K562 (cell line): ENCODE measurements at regions not wholly inside any gene's neighbourhood (a gene's known extent, or its start where the extent isn't known, plus 50 kb on each side); places are given as distances from the start of the nearest gene placed in this dataset.

Experiments
- BHLHE40 ChIP-seq: IDR thresholded peaks from 2 replicates; pipeline ENCODE4 v1.6.1; 2011; ENCODE audit warnings: low read length, improper control_type of control experiment
- CBX1 ChIP-seq: sonication (generic); IDR thresholded peaks from 2 replicates; pipeline ENCODE4 v1.6.1; 2016; ENCODE audit warnings: antibody characterized with exemption, low read depth, mild to moderate bottlenecking
- FOXA3 ChIP-seq, 2 experiments: fragments of 450-650 bp in 1 of 2; sonication (generic) in 1 of 2; formaldehyde crosslinking; IDR thresholded peaks in 1 of 2; conservative IDR thresholded peaks in 1 of 2; 2 replicates each; pipeline versions ENCODE4 v1.4.0 to v1.8.0; 2020 to 2022; ENCODE audit warnings: mild to moderate bottlenecking in 2 of 2, missing genetic modification reagents in 1 of 2
- GABPB2 ChIP-seq: fragments of 250-450 bp; sonication (Bioruptor Pico); conservative IDR thresholded peaks from 2 replicates; pipeline ENCODE4 v1.5.1; 2021; ENCODE audit warnings: mild to moderate bottlenecking
- GTF2E2 ChIP-seq: fragments of 200-800 bp; sonication (Bioruptor generic); IDR thresholded peaks from 2 replicates; pipeline ENCODE4 v1.6.1; 2016; ENCODE audit warnings: missing genetic modification characterization, missing compliant biosample characterization
- KLF1 ChIP-seq: fragments of 450-650 bp; IDR thresholded peaks from 2 replicates; pipeline ENCODE4 v1.6.1; 2016; ENCODE audit warnings: missing genetic modification characterization, missing compliant biosample characterization
- OTX1 ChIP-seq: fragments of 450-650 bp; formaldehyde crosslinking; IDR thresholded peaks from 2 replicates; pipeline ENCODE4 v1.4.0; 2022; ENCODE audit warnings: mild to moderate bottlenecking
- PCBP1 ChIP-seq: fragments of 200-400 bp; formaldehyde crosslinking; IDR thresholded peaks from 2 replicates; pipeline ENCODE4 v1.6.1; 2018; ENCODE audit warnings: mild to moderate bottlenecking, low read depth, low read length; ENCODE audit not compliant: poor library complexity, severe bottlenecking
- PHB ChIP-seq: fragments of 250-450 bp; sonication (Bioruptor Pico); IDR thresholded peaks from 2 replicates; pipeline ENCODE4 v1.5.0; 2021
- PML ChIP-seq: IDR thresholded peaks from 2 replicates; pipeline ENCODE4 v1.6.1; 2012; ENCODE audit warnings: low read length, inconsistent platforms
- POLR2B ChIP-seq: fragments of 450-650 bp; IDR thresholded peaks from 2 replicates; pipeline ENCODE4 v1.6.1; 2018; ENCODE audit warnings: low read depth; ENCODE audit not compliant: partially characterized antibody
- SMAD4 ChIP-seq: fragments of 250-450 bp; sonication (Bioruptor Pico); conservative IDR thresholded peaks from 2 replicates; pipeline ENCODE4 v1.8.0; 2021; ENCODE audit warnings: inconsistent platforms, mild to moderate bottlenecking, moderate library complexity
- SUPT5H ChIP-seq: fragments of 450-650 bp; IDR thresholded peaks from 2 replicates; pipeline ENCODE4 v1.6.1; 2016
- TRIM24 ChIP-seq, 2 experiments: fragments of 450-650 bp; IDR thresholded peaks; 2 replicates each; pipeline ENCODE4 v1.6.1; 2016
- ZNF316 ChIP-seq: fragments of 450-650 bp; IDR thresholded peaks from 2 replicates; pipeline ENCODE4 v1.6.1; 2016
- ZNF696 ChIP-seq: fragments of 250-450 bp; sonication (Bioruptor Pico); conservative IDR thresholded peaks from 2 replicates; pipeline ENCODE4 v1.4.0; 2020; ENCODE audit warnings: mild to moderate bottlenecking, moderate library complexity
- TF ChIP-seq, protein P1 (sequence below): fragments of 450-650 bp; IDR thresholded peaks from one replicate; pipeline ENCODE4 v1.6.1; 2018; ENCODE audit warnings: mild to moderate bottlenecking, moderate library complexity; ENCODE audit not compliant: partially characterized antibody
- TF ChIP-seq, protein P2 (sequence below), 3 experiments: fragments of 200-800 bp in 1 of 3; sonication (Bioruptor generic) in 1 of 3; sonication (generic) in 1 of 3; formaldehyde crosslinking in 1 of 3; IDR thresholded peaks; 2 replicates each; pipeline versions ENCODE4 v1.6.1 to v1.8.0; 2016 to 2022; ENCODE audit warnings: mild to moderate bottlenecking in 2 of 3, missing compliant biosample characterization in 2 of 3, missing genetic modification characterization in 2 of 3, missing genetic modification reagents in 1 of 3
- TF ChIP-seq, protein P3 (sequence below): fragments of 150-350 bp; IDR thresholded peaks from 2 replicates; pipeline ENCODE4 v1.6.1; 2014; ENCODE audit warnings: low read depth, mild to moderate bottlenecking, low read length, borderline replicate concordance

DNA sequence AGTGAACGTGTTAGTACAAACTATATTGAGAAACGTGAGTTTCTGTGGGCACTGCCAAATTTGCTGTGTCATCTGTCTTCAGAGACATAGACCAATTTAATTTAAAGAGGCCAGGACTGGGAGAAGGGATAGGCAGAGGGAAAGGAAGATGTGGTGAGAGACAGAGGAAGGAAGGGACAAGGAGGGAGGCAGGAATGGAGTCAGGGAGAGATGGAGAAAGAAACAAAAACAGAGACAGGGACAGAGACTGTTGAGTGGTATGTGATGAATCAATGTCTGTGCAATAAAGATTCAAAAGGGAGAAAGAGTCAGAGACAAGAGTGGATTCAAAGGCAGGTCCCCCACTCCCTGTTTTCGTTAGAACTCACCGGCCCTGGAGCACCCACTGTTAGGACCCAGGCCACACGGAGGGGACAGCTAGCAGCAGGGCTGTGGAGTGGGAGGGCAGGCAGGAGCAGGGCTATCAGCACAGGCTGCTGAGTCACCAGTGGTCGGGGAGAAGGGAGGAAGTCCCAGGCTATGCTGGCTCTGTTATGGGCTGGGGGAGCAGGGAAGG is 51.6 kb upstream of the CHD6 start (continued):
- TF ChIP-seq BHLHE40 (no peak; the same call in 1 of the 2 replicates), PML (no peak), SMAD4 (CRISPR knock-in tag) (0 out of 2 replicates have a peak, but pooled peaks have one; percentile 1), POLR2B (no peak), TRIM24 (IDR thresholded peaks at IDR 0.05) (peak; percentile 29 to 53; a peak in 1 of 4 replicates), KLF1 (no peak), PHB (no peak), SUPT5H (peak; percentile 56), ZNF696 (CRISPR knock-in tag) (no peak), ZNF316 (peak; percentile 99), PCBP1 (no peak), OTX1 (CRISPR knock-in tag) (0 out of 2 replicates have a peak, but pooled peaks have one; percentile 12), CBX1 (no peak), FOXA3 (CRISPR knock-in tag; conservative IDR thresholded peaks at IDR 0.05 in 1 of 2, IDR thresholded peaks at IDR 0.05 in 1 of 2) (no peak), GTF2E2 (no peak), GABPB2 (CRISPR knock-in tag) (no peak)
- TF ChIP-seq, protein P1, sequence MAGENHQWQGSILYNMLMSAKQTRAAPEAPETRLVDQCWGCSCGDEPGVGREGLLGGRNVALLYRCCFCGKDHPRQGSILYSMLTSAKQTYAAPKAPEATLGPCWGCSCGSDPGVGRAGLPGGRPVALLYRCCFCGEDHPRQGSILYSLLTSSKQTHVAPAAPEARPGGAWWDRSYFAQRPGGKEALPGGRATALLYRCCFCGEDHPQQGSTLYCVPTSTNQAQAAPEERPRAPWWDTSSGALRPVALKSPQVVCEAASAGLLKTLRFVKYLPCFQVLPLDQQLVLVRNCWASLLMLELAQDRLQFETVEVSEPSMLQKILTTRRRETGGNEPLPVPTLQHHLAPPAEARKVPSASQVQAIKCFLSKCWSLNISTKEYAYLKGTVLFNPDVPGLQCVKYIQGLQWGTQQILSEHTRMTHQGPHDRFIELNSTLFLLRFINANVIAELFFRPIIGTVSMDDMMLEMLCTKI = no peak
- TF ChIP-seq, protein P2, sequence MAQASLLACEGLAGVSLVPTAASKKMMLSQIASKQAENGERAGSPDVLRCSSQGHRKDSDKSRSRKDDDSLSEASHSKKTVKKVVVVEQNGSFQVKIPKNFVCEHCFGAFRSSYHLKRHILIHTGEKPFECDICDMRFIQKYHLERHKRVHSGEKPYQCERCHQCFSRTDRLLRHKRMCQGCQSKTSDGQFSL (CRISPR knock-in tag; IDR thresholded peaks at IDR 0.05) = no peak
- TF ChIP-seq, protein P2 (tag; IDR thresholded peaks at IDR 0.05) = no peak
- TF ChIP-seq, protein P3, sequence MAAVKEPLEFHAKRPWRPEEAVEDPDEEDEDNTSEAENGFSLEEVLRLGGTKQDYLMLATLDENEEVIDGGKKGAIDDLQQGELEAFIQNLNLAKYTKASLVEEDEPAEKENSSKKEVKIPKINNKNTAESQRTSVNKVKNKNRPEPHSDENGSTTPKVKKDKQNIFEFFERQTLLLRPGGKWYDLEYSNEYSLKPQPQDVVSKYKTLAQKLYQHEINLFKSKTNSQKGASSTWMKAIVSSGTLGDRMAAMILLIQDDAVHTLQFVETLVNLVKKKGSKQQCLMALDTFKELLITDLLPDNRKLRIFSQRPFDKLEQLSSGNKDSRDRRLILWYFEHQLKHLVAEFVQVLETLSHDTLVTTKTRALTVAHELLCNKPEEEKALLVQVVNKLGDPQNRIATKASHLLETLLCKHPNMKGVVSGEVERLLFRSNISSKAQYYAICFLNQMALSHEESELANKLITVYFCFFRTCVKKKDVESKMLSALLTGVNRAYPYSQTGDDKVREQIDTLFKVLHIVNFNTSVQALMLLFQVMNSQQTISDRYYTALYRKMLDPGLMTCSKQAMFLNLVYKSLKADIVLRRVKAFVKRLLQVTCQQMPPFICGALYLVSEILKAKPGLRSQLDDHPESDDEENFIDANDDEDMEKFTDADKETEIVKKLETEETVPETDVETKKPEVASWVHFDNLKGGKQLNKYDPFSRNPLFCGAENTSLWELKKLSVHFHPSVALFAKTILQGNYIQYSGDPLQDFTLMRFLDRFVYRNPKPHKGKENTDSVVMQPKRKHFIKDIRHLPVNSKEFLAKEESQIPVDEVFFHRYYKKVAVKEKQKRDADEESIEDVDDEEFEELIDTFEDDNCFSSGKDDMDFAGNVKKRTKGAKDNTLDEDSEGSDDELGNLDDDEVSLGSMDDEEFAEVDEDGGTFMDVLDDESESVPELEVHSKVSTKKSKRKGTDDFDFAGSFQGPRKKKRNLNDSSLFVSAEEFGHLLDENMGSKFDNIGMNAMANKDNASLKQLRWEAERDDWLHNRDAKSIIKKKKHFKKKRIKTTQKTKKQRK = no peak
